ENCODE measurements at regions not wholly inside any gene's neighbourhood (a gene's known extent, or its start where the extent isn't known, plus 50 kb on each side); places are given as distances from the start of the nearest gene placed in this dataset.

- Mint-ChIP-seq H3K27ac (no peak overlapping the region), H3K4me1 (no peaks in the 10 kb centered on the region), H3K27me3 (peaks cover 7% of the 10 kb centered on the region), H3K36me3 (ENCODE audit: low read depth) (no peaks in the 10 kb centered on the region), H3K9me3 (no peaks in the 10 kb centered on the region), H3K4me3 (no peak overlapping the region)
- no peak for ATAC-seq (ENCODE audit: low read depth)
- no peak for DNase-seq
- ChIA-PET CTCF (no interaction called here), POLR2A (no interaction called here)
- no peak for TF ChIP-seq CTCF (IDR thresholded peaks at IDR 0.05)
- intact Hi-C loops (cut with micrococcal nuclease), result no loop called here
Observed at GRCh38 chr17:34176440-34176839, 78.6 kb upstream of the CCL2 start.

GRCh38 chr17:34177642-34178041 is 77.4 kb upstream of the CCL2 start:
- ATAC-seq (ENCODE audit: low read depth) (no peak), DNase-seq (no peak)
- POLR2A ChIA-PET, result no interaction called here
- Mint-ChIP-seq H3K9me3 (no peaks in the 10 kb centered on the region), H3K27me3 (peaks cover 7% of the 10 kb centered on the region), H3K27ac (no peak overlapping the region), H3K36me3 (ENCODE audit: low read depth) (no peaks in the 10 kb centered on the region), H3K4me3 (no peak overlapping the region), H3K4me1 (no peaks in the 10 kb centered on the region)
- intact Hi-C loops (cut with micrococcal nuclease), result no loop called here
- CTCF ChIA-PET, result no interaction called here
- TF ChIP-seq CTCF (IDR thresholded peaks at IDR 0.05), result no peak

- DNase-seq, result no peak
- no peaks in the 10 kb centered on the region for H3K9me3 Mint-ChIP-seq
- no peaks in the 10 kb centered on the region for H3K4me1 Mint-ChIP-seq
- no peak overlapping the region for H3K27ac Mint-ChIP-seq
- no peak for ATAC-seq (ENCODE audit: low read depth)
- TF ChIP-seq CTCF (IDR thresholded peaks at IDR 0.05), result no peak
- ChIA-PET CTCF (no interaction called here), POLR2A (no interaction called here)
- H3K36me3 Mint-ChIP-seq (ENCODE audit: low read depth), result no peaks in the 10 kb centered on the region
- intact Hi-C loops (cut with micrococcal nuclease), result no loop called here
- H3K4me3 Mint-ChIP-seq, result no peak overlapping the region
- H3K27me3 Mint-ChIP-seq, result peaks cover 7% of the 10 kb centered on the region
Observed at GRCh38 chr17:34178092-34178491, 77.0 kb upstream of the CCL2 start.

GRCh38 chr17:34182036-34182803 is 72.9 kb upstream of the CCL2 start:
- ChIA-PET POLR2A (no interaction called here), CTCF (no interaction called here)
- Mint-ChIP-seq H3K4me3 (no peak overlapping the region), H3K9me3 (no peaks in the 10 kb centered on the region), H3K27me3 (peaks cover 8% of the 10 kb centered on the region), H3K36me3 (ENCODE audit: low read depth) (no peaks in the 10 kb centered on the region), H3K27ac (no peak overlapping the region), H3K4me1 (no peaks in the 10 kb centered on the region)
- TF ChIP-seq CTCF (IDR thresholded peaks at IDR 0.05), result no peak
- DNase-seq (no peak), ATAC-seq (ENCODE audit: low read depth) (no peak)
- intact Hi-C loops (cut with micrococcal nuclease), result no loop called here

GRCh38 chr17:34195987-34196386 is 59.1 kb upstream of the CCL2 start:
- ChIA-PET POLR2A (no interaction called here), CTCF (interaction anchor here (2.3 kb wide), 1 partner anchor 165 kb away, joined by 45 read pairs; the partner anchor contains the start of gene CCL1)
- Mint-ChIP-seq H3K36me3 (ENCODE audit: low read depth) (no peaks in the 10 kb centered on the region), H3K4me3 (no peak overlapping the region), H3K27me3 (peaks cover 23% of the 10 kb centered on the region), H3K4me1 (peaks cover 2% of the 10 kb centered on the region), H3K27ac (no peak overlapping the region), H3K9me3 (no peaks in the 10 kb centered on the region)
- no peak for ATAC-seq (ENCODE audit: low read depth)
- TF ChIP-seq CTCF (IDR thresholded peaks at IDR 0.05), result no peak
- no peak for DNase-seq
- intact Hi-C loops (cut with micrococcal nuclease), result no loop called here

Data from activated B cell treated with CpG ODN at 0.5 μM for 24 hours (primary cell).